Fibroblast of gingiva (primary cell): ENCODE measurements at regions not wholly inside any gene's neighbourhood (a gene's known extent, or its start where the extent isn't known, plus 50 kb on each side); places are given as distances from the start of the nearest gene placed in this dataset.
A peak's percentile ranks its signal among the peaks of the same experiment; 100 is the strongest.
"Not testable (repeated sequence)": the region's sequence is repeated elsewhere in the genome, so short reads cannot be mapped to it uniquely, and the experiment has no call there.

Experiments
- DNase-seq: peaks from one replicate; pipeline ENCODE4 v3.0.0-alpha.2; 2011; ENCODE audit warnings: low read depth

GRCh38 chr4:118587946-118588345, 97.2 kb upstream of the METTL14 start:
- no peak for DNase-seq

GRCh38 chr4:118589471-118590055, 95.6 kb upstream of the METTL14 start:
- no peak for DNase-seq

GRCh38 chr4:118591339-118592046, 93.7 kb upstream of the METTL14 start:
- DNase-seq: peak; percentile 97

GRCh38 chr4:118592289-118592688, 92.9 kb upstream of the METTL14 start:
- DNase-seq: not testable (repeated sequence)

GRCh38 chr4:118595883-118596282, 89.3 kb upstream of the METTL14 start:
- not testable (repeated sequence) for DNase-seq

GRCh38 chr4:118625097-118625496, 60.1 kb upstream of the METTL14 start:
- not testable (repeated sequence) for DNase-seq

- peak; percentile 42 for DNase-seq
Measured at GRCh38 chr4:118629697-118630096, 55.5 kb upstream of the METTL14 start.

- not testable (repeated sequence) for DNase-seq
Measured at GRCh38 chr4:118630897-118631296, 54.3 kb upstream of the METTL14 start.

- not testable (repeated sequence) for DNase-seq
Measured at GRCh38 chr4:118631321-118632050, 53.7 kb upstream of the METTL14 start.

- DNase-seq: not testable (repeated sequence)
Measured at GRCh38 chr4:118633476-118633875, 51.7 kb upstream of the METTL14 start.

- not testable (repeated sequence) for DNase-seq
Measured at GRCh38 chr4:118634126-118634875, 50.9 kb upstream of the METTL14 start.
